Gastrocnemius medialis (tissue), 4 donors: ENCODE measurements at regions not wholly inside any gene's neighbourhood (a gene's known extent, or its start where the extent isn't known, plus 50 kb on each side); places are given as distances from the start of the nearest gene placed in this dataset.

Experiments used
- ATAC-seq, 2 donors: fragments of 150-250 bp; one replicate each; pipeline ENCODE4 v1.9.1; 2016
- DNase-seq, 2 donors: peaks; one replicate each; pipeline ENCODE4 v3.0.0-alpha.2; 2019
- H3K27ac ChIP-seq, 4 donors: fragments of 200-600 bp; sonication (generic); 1 replicate in 1 of 4; 2 replicates in 3 of 4; pipeline ENCODE4 v1.5.1; 2016 to 2018; ENCODE audit warnings: mild to moderate bottlenecking in 2 of 4, moderate library complexity in 1 of 4
- H3K27me3 ChIP-seq, 3 donors: fragments of 200-600 bp; sonication (generic) in 2 of 3; 1 replicate in 1 of 3; 2 replicates in 2 of 3; pipeline versions ENCODE4 v1.5.1 to v1.6.0; 2016 to 2019; ENCODE audit warnings: mild to moderate bottlenecking in 1 of 3, moderate library complexity in 1 of 3
- H3K36me3 ChIP-seq, 2 donors: fragments of 200-600 bp; sonication (generic) in 1 of 2; one replicate each; pipeline ENCODE4 v1.5.1; 2017 to 2018
- H3K4me1 ChIP-seq, 2 donors: fragments of 200-600 bp; sonication (generic) in 1 of 2; one replicate each; pipeline ENCODE4 v1.5.1; 2016 to 2017; ENCODE audit warnings: mild to moderate bottlenecking in 2 of 2
- H3K4me3 ChIP-seq, 4 donors: fragments of 200-600 bp; sonication (generic) in 3 of 4; 1 replicate in 1 of 4; 2 replicates in 3 of 4; pipeline ENCODE4 v1.5.1; 2016 to 2019; ENCODE audit warnings: mild to moderate bottlenecking in 2 of 4
- H3K9me3 ChIP-seq, 3 donors: fragments of 200-600 bp; sonication (generic) in 2 of 3; 1 replicate in 1 of 3; 2 replicates in 2 of 3; pipeline ENCODE4 v1.5.1; 2016 to 2019
- CTCF ChIP-seq, 5 experiments: fragments of 450-650 bp in 3 of 5; fragments of 200-600 bp in 2 of 5; sonication (generic) in 2 of 5; IDR thresholded peaks in 4 of 5; conservative IDR thresholded peaks in 1 of 5; 1 replicate in 4 of 5; 2 replicates in 1 of 5; pipeline ENCODE4 v1.5.1; 2016 to 2019; ENCODE audit warnings: antibody characterized with exemption in 5 of 5, mild to moderate bottlenecking in 3 of 5, moderate library complexity in 3 of 5
- POLR2A ChIP-seq, 2 donors: fragments of 450-650 bp; IDR thresholded peaks; one replicate each; pipeline ENCODE4 v1.6.1; 2017; ENCODE audit warnings: antibody characterized with exemption in 2 of 2, mild to moderate bottlenecking in 2 of 2, moderate library complexity in 2 of 2
- in situ Hi-C, 4 donors: fragments of 200-750 bp; cut with MboI; loops; one replicate each; pipeline versions ENCODE4 v1.15.0 to v1.8.0; 2017; ENCODE audit warnings: low sequenced_read_pairs in 4 of 4
- intact Hi-C: fragments of 100-400 bp; cut with DNase I; formaldehyde crosslinking; loops from one replicate; pipeline ENCODE4 v1.15.1; 2023; ENCODE audit warnings: low total_unique reads

GRCh38 chr6:150745896-150746295, 119.6 kb upstream of the MTHFD1L start:
- intact Hi-C loops, result no loop called here
- no peak for ATAC-seq
- H3K9me3 ChIP-seq, result no peaks in the 10 kb centered on the region
- H3K36me3 ChIP-seq, result no peaks in the 10 kb centered on the region
- H3K4me3 ChIP-seq, result no peak overlapping the region
- no peak for DNase-seq
- no peak overlapping the region for H3K27ac ChIP-seq
- H3K27me3 ChIP-seq, result no peaks in the 10 kb centered on the region
- TF ChIP-seq CTCF (IDR thresholded peaks at IDR 0.05 in 4 of 5, conservative IDR thresholded peaks at IDR 0.05 in 1 of 5) (no peak), POLR2A (IDR thresholded peaks at IDR 0.05) (no peak)
- in situ Hi-C loops, result no loop called here
- peaks cover 0 to 12% of the 10 kb centered on the region in 2 donors for H3K4me1 ChIP-seq

GRCh38 chr6:150747155-150747554, 118.3 kb upstream of the MTHFD1L start:
- TF ChIP-seq CTCF (IDR thresholded peaks at IDR 0.05 in 4 of 5, conservative IDR thresholded peaks at IDR 0.05 in 1 of 5) (no peak), POLR2A (IDR thresholded peaks at IDR 0.05) (no peak)
- intact Hi-C loops (no loop called here), in situ Hi-C loops (no loop called here)
- Histone ChIP-seq H3K4me1 (peaks cover 0 to 12% of the 10 kb centered on the region in 2 donors), H3K27me3 (no peaks in the 10 kb centered on the region), H3K9me3 (no peaks in the 10 kb centered on the region), H3K27ac (no peak overlapping the region), H3K4me3 (no peak overlapping the region), H3K36me3 (no peaks in the 10 kb centered on the region)
- no peak for DNase-seq
- ATAC-seq, result no peak

GRCh38 chr6:150749091-150749670, 116.3 kb upstream of the MTHFD1L start:
- ATAC-seq, result no peak
- intact Hi-C loops (no loop called here), in situ Hi-C loops (no loop called here)
- Histone ChIP-seq H3K27me3 (no peaks in the 10 kb centered on the region), H3K4me3 (no peak overlapping the region), H3K36me3 (no peaks in the 10 kb centered on the region), H3K27ac (no peak overlapping the region), H3K4me1 (peaks cover 0 to 12% of the 10 kb centered on the region in 2 donors), H3K9me3 (no peaks in the 10 kb centered on the region)
- TF ChIP-seq POLR2A (IDR thresholded peaks at IDR 0.05), result no peak
- TF ChIP-seq CTCF (IDR thresholded peaks at IDR 0.05 in 4 of 5, conservative IDR thresholded peaks at IDR 0.05 in 1 of 5), result no peak
- no peak for DNase-seq

GRCh38 chr6:150751296-150751695, 114.2 kb upstream of the MTHFD1L start:
- H3K27ac ChIP-seq, result no peak overlapping the region
- H3K4me1 ChIP-seq, result peaks cover 0 to under 1% of the 10 kb centered on the region in 2 donors
- no peak for ATAC-seq
- H3K36me3 ChIP-seq, result no peaks in the 10 kb centered on the region
- no peak overlapping the region for H3K4me3 ChIP-seq
- no peak for TF ChIP-seq POLR2A (IDR thresholded peaks at IDR 0.05)
- no peak for TF ChIP-seq CTCF (IDR thresholded peaks at IDR 0.05 in 4 of 5, conservative IDR thresholded peaks at IDR 0.05 in 1 of 5)
- in situ Hi-C loops (no loop called here), intact Hi-C loops (no loop called here)
- H3K9me3 ChIP-seq, result no peaks in the 10 kb centered on the region
- DNase-seq, result no peak
- H3K27me3 ChIP-seq, result no peaks in the 10 kb centered on the region

GRCh38 chr6:150752409-150752808, 113.1 kb upstream of the MTHFD1L start:
- H3K27ac ChIP-seq, result no peak overlapping the region
- TF ChIP-seq CTCF (IDR thresholded peaks at IDR 0.05 in 4 of 5, conservative IDR thresholded peaks at IDR 0.05 in 1 of 5), result no peak
- TF ChIP-seq POLR2A (IDR thresholded peaks at IDR 0.05), result no peak
- ATAC-seq, result no peak
- no peak overlapping the region for H3K4me3 ChIP-seq
- intact Hi-C loops, result no loop called here
- no peaks in the 10 kb centered on the region for H3K36me3 ChIP-seq
- H3K27me3 ChIP-seq, result no peaks in the 10 kb centered on the region
- no peaks in the 10 kb centered on the region for H3K4me1 ChIP-seq
- no peaks in the 10 kb centered on the region for H3K9me3 ChIP-seq
- in situ Hi-C loops, result no loop called here
- DNase-seq, result no peak
